GM06990 (cell line): ENCODE measurements at regions not wholly inside any gene's neighbourhood (a gene's known extent, or its start where the extent isn't known, plus 50 kb on each side); places are given as distances from the start of the nearest gene placed in this dataset.

Experiments used
- DNase-seq: peaks from one replicate; pipeline ENCODE4 v3.0.0-alpha.2; 2011; ENCODE audit not compliant: insufficient read length; ENCODE audit errors: extremely low read depth
- H3K27me3 ChIP-seq: replicated peaks from 2 replicates; pipeline ENCODE4 v1.6.0; 2011; ENCODE audit warnings: low read length; ENCODE audit not compliant: control insufficient read depth, insufficient read depth
- H3K36me3 ChIP-seq: 2 replicates; pipeline ENCODE4 v1.5.1; 2011; ENCODE audit warnings: low read length; ENCODE audit not compliant: control insufficient read depth, insufficient read depth
- H3K4me3 ChIP-seq: replicated peaks from 2 replicates; pipeline ENCODE4 v1.5.1; 2011; ENCODE audit warnings: low read depth, mild to moderate bottlenecking, control low read depth, low read length
- TF ChIP-seq, protein P1 (sequence below): IDR thresholded peaks from 2 replicates; pipeline ENCODE4 v1.5.1; 2011; ENCODE audit warnings: low read length, control low read depth, mild to moderate bottlenecking, inconsistent platforms; ENCODE audit not compliant: insufficient read depth, poor library complexity, severe bottlenecking

DNA sequence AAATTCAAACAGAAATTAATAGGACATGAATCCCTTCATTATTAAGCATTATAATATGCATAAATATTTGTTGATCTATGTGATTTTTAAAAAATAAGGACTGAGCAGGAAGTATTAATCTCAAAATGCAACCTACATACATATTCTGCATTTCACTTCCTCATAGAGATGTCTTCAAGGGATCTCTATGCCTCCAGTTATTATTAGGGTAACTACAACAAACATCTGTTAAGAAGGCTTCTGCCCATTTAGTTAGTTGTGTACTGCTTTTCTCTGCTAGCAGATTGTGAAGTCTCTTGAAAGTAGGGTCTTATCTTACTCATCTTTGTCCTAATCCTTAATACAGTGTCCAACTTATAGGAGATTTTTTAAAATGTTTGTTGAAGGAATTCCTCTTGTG lies 414.1 kb downstream of the ACTL7B start:
- TF ChIP-seq, protein P1, sequence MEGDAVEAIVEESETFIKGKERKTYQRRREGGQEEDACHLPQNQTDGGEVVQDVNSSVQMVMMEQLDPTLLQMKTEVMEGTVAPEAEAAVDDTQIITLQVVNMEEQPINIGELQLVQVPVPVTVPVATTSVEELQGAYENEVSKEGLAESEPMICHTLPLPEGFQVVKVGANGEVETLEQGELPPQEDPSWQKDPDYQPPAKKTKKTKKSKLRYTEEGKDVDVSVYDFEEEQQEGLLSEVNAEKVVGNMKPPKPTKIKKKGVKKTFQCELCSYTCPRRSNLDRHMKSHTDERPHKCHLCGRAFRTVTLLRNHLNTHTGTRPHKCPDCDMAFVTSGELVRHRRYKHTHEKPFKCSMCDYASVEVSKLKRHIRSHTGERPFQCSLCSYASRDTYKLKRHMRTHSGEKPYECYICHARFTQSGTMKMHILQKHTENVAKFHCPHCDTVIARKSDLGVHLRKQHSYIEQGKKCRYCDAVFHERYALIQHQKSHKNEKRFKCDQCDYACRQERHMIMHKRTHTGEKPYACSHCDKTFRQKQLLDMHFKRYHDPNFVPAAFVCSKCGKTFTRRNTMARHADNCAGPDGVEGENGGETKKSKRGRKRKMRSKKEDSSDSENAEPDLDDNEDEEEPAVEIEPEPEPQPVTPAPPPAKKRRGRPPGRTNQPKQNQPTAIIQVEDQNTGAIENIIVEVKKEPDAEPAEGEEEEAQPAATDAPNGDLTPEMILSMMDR = no peak
- no peaks in the 10 kb centered on the region for H3K36me3 ChIP-seq
- no peak for DNase-seq

DNA sequence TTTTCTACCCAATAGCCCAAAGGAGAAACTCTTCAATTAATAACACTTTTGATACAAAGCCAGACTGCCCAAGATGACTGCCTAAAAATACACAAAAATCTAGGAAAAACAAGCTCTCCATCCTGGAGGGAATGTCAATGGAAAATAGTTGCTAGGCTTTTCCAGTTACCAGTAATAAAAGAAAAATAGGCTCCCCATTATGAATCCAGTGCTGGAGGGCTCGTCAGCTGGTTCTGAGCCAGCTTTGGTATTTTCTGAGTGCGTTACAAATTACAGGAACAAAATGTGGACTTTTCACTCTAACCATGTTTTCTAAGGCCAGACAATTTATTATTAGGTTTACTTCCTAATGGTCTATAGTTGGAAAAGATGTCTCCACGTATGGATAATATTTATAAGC lies 414.5 kb downstream of the ACTL7B start:
- TF ChIP-seq, protein P1 = no peak
- no peak overlapping the region for H3K4me3 ChIP-seq
- no peak for DNase-seq
- no peaks in the 10 kb centered on the region for H3K36me3 ChIP-seq
- no peaks in the 10 kb centered on the region; the same call in 1 of the 2 replicates for H3K27me3 ChIP-seq

More for the DNA sequence above, 414.1 kb downstream of the ACTL7B start:
- Histone ChIP-seq H3K27me3 (no peaks in the 10 kb centered on the region; the same call in 1 of the 2 replicates), H3K4me3 (no peak overlapping the region)

DNA sequence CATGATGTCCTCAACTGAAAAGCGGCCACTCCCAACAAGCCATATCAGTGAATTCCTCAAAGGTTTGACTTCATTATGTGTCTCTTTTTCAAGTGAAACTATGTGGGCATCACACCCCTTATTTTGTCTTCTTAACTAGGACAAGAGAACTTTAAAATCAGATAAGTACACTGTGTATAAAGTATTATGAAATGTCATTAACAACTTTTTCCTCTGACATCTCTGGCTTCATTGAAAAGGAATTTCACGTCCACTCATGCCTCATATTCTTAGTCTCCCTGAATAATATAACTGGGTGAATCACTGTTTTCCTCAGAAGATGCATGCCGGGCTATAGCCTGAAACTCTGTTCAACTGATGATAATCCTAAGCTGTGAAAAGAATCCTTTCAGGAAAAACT lies 415.8 kb downstream of the ACTL7B start:
- H3K27me3 ChIP-seq = no peaks in the 10 kb centered on the region
- DNase-seq = no peak
- no peaks in the 10 kb centered on the region for H3K36me3 ChIP-seq
- no peak overlapping the region for H3K4me3 ChIP-seq
- TF ChIP-seq, protein P1 = no peak

DNA sequence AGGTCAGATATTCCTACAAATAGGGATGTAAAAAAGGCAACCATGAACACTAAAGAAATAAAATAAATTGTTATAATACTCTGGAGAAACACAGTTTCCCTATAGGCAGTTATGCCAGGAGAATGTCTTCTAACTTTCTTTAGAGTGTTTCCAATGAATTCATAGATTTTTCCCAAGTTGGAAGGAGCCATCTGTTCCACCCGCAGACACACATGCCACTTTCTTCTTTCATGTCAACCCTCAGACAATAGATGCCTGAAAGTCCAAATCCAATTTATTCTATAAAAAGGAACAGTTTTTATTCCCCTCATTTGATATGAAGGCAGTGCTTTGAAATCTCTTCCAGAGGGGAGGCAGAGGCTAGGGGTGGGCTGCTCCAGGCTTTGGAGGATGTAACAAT lies 418.1 kb downstream of the ACTL7B start:
- DNase-seq = no peak
- Histone ChIP-seq H3K36me3 (no peaks in the 10 kb centered on the region), H3K27me3 (no peaks in the 10 kb centered on the region), H3K4me3 (no peak overlapping the region)
- TF ChIP-seq, protein P1 = no peak

DNA sequence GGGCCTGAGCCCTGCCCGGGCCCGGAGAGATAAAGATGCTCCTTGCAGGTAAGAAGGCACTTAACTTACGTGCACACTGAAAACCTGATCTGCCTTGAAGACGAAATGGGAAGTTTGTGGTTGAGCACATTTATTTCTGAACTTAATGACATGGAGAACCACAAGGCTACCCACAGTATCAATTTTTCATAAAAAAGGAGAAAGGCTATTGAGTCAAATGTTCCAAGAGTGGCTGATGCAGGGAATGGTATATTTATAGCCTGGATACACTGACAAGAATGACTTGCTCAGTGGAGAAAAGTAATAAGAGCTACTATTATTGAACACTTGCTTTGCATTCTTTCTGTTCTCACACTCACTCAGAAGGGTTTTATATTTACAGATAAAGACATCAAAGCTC lies 419.3 kb downstream of the ACTL7B start:
- no peak for DNase-seq
- Histone ChIP-seq H3K27me3 (no peaks in the 10 kb centered on the region), H3K36me3 (no peaks in the 10 kb centered on the region), H3K4me3 (no peak overlapping the region)
- TF ChIP-seq, protein P1 = no peak

DNA sequence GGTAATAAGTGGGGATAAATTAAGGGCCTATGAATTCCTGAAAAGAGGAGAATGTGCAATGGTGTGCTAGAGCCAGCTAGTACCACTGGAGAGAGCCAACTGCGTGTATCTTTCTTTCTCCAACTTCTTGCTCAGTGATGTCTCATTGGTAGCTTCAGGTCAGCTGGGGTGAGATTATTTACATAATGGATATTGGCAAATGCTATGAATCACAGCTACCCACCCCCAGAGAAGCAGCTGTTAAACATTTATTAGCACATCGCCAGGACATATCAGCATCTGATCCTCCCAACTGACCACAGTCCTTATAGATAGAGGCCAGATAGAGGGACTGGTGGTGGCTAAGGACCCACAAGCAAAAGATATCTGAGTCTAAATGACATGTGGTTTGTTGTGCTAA lies 421.3 kb downstream of the ACTL7B start:
- no peak for DNase-seq
- no peaks in the 10 kb centered on the region for H3K36me3 ChIP-seq
- TF ChIP-seq, protein P1 = no peak
- H3K4me3 ChIP-seq = no peak overlapping the region
- no peaks in the 10 kb centered on the region for H3K27me3 ChIP-seq
